22Rv1 (cell line): ENCODE measurements at regions not wholly inside any gene's neighbourhood (a gene's known extent, or its start where the extent isn't known, plus 50 kb on each side); places are given as distances from the start of the nearest gene placed in this dataset.
"Not testable (repeated sequence)": the region's sequence is repeated elsewhere in the genome, so short reads cannot be mapped to it uniquely, and the experiment has no call there.

Experiments used
- H3K27ac ChIP-seq: fragments of 450-650 bp; 2 replicates; pipeline ENCODE4 v1.5.1; 2017
- CTCF ChIP-seq: fragments of 450-650 bp; IDR thresholded peaks from 2 replicates; pipeline ENCODE4 v1.5.1; 2017; ENCODE audit warnings: mild to moderate bottlenecking
- ZFX ChIP-seq: fragments of 450-650 bp; IDR thresholded peaks from 2 replicates; pipeline ENCODE4 v1.6.1; 2017; ENCODE audit warnings: antibody characterized with exemption, borderline replicate concordance

GRCh38 chr11:16591157-16591556 is 147.3 kb upstream of the C11orf58 start:
- no peak overlapping the region for H3K27ac ChIP-seq
- TF ChIP-seq ZFX, result no peak

- TF ChIP-seq CTCF (no peak), ZFX (no peak)
- no peak overlapping the region for H3K27ac ChIP-seq
These were observed 150.8 kb upstream of the C11orf58 start for GRCh38 chr11:16587670-16588069.

- H3K27ac ChIP-seq, result no peak overlapping the region
- TF ChIP-seq ZFX (no peak), CTCF (no peak)
These were observed 153.9 kb upstream of the C11orf58 start for GRCh38 chr11:16584569-16584968.

GRCh38 chr11:16581078-16581477 is 157.4 kb upstream of the C11orf58 start:
- not testable (repeated sequence) for H3K27ac ChIP-seq

- TF ChIP-seq ZFX (no peak), CTCF (no peak)
- H3K27ac ChIP-seq, result no peak overlapping the region
These were observed 161.0 kb upstream of the C11orf58 start for GRCh38 chr11:16577490-16577889.

- H3K27ac ChIP-seq, result not testable (repeated sequence)
These were observed 163.6 kb upstream of the C11orf58 start for GRCh38 chr11:16574889-16575288.

GRCh38 chr11:16572945-16573344 is 165.5 kb upstream of the C11orf58 start:
- no peak overlapping the region for H3K27ac ChIP-seq
- TF ChIP-seq ZFX, result no peak
- no peak for TF ChIP-seq CTCF

GRCh38 chr11:16561150-16561549 is 177.3 kb upstream of the C11orf58 start:
- no peak overlapping the region for H3K27ac ChIP-seq
- TF ChIP-seq ZFX, result no peak
- no peak for TF ChIP-seq CTCF

GRCh38 chr11:16558494-16558893 is 180.0 kb upstream of the C11orf58 start:
- H3K27ac ChIP-seq, result no peak overlapping the region
- TF ChIP-seq CTCF, result no peak
- no peak for TF ChIP-seq ZFX
